ENCODE measurements at regions not wholly inside any gene's neighbourhood (a gene's known extent, or its start where the extent isn't known, plus 50 kb on each side); places are given as distances from the start of the nearest gene placed in this dataset.

- TF ChIP-seq CTCF (IDR thresholded peaks at IDR 0.05; ENCODE audit: low read depth, low read length, poor library complexity, severe bottlenecking) (no peak), EZH2phosphoT487 (IDR thresholded peaks at IDR 0.05; ENCODE audit: borderline replicate concordance, low read length) (no peak)
Measured at GRCh38 chr9:74066605-74067004, 430.5 kb upstream of the RORB start.

Data from DOHH2 (cell line).